ENCODE measurements at regions not wholly inside any gene's neighbourhood (a gene's known extent, or its start where the extent isn't known, plus 50 kb on each side); places are given as distances from the start of the nearest gene placed in this dataset.

- Histone ChIP-seq H2AFZ (ENCODE audit: low read length) (no peak overlapping the region), H3K4me2 (ENCODE audit: low read depth, low read length) (no peak overlapping the region), H3K9me3 (replicated peaks; ENCODE audit: insufficient read depth, low read length) (no peaks in the 10 kb centered on the region), H3K27me3 (replicated peaks; ENCODE audit: insufficient read depth, low read length) (no peaks in the 10 kb centered on the region), H4K20me1 (ENCODE audit: insufficient read depth, low read length) (no peaks in the 10 kb centered on the region), H3K9ac (ENCODE audit: low read length) (no peak overlapping the region), H3F3A (ENCODE audit: insufficient read depth, low read length) (no peaks in the 10 kb centered on the region), H3K4me1 (ENCODE audit: low read length) (no peaks in the 10 kb centered on the region), H3K27ac (ENCODE audit: low read length) (no peak overlapping the region), H3K9me2 (replicated peaks; ENCODE audit: insufficient read depth, low read length) (no peaks in the 10 kb centered on the region), H3K36me3 (replicated peaks; ENCODE audit: insufficient read depth, low read length) (no peaks in the 10 kb centered on the region), H3K79me2 (ENCODE audit: low read length) (no peaks in the 10 kb centered on the region), H3K4me3 (ENCODE audit: low read length) (no peak overlapping the region)
- TF ChIP-seq CTCF (IDR thresholded peaks at IDR 0.05; ENCODE audit: low read length), result no peak
- no peak for TF ChIP-seq EZH2phosphoT487 (IDR thresholded peaks at IDR 0.05; ENCODE audit: low read length)
- no peak for TF ChIP-seq EZH2 (optimal IDR thresholded peaks at IDR 0.05; ENCODE audit: low read depth, low read length)
- DNase-seq, result no peak
These were observed 219.7 kb upstream of the RUNX1 start for GRCh38 chr21:35268817-35269216.

- Histone ChIP-seq H3K36me3 (replicated peaks; ENCODE audit: insufficient read depth, low read length) (no peaks in the 10 kb centered on the region), H3K4me1 (ENCODE audit: low read length) (no peaks in the 10 kb centered on the region)
- DNase-seq, result no peak
These were observed 219.2 kb upstream of the RUNX1 start for GRCh38 chr21:35268261-35268660.

GRCh38 chr21:35266546-35266945 is 217.4 kb upstream of the RUNX1 start:
- Histone ChIP-seq H2AFZ (ENCODE audit: low read length) (no peak overlapping the region), H3K4me1 (ENCODE audit: low read length) (no peaks in the 10 kb centered on the region), H3K27me3 (replicated peaks; ENCODE audit: insufficient read depth, low read length) (no peaks in the 10 kb centered on the region), H3K79me2 (ENCODE audit: low read length) (no peaks in the 10 kb centered on the region), H3K4me3 (ENCODE audit: low read length) (no peak overlapping the region), H3K36me3 (replicated peaks; ENCODE audit: insufficient read depth, low read length) (no peaks in the 10 kb centered on the region), H4K20me1 (ENCODE audit: insufficient read depth, low read length) (no peaks in the 10 kb centered on the region), H3F3A (ENCODE audit: insufficient read depth, low read length) (no peaks in the 10 kb centered on the region), H3K27ac (ENCODE audit: low read length) (no peak overlapping the region), H3K9me3 (replicated peaks; ENCODE audit: insufficient read depth, low read length) (no peaks in the 10 kb centered on the region), H3K4me2 (ENCODE audit: low read depth, low read length) (no peak overlapping the region), H3K9me2 (replicated peaks; ENCODE audit: insufficient read depth, low read length) (no peaks in the 10 kb centered on the region), H3K9ac (ENCODE audit: low read length) (no peak overlapping the region)
- no peak for DNase-seq
- TF ChIP-seq EZH2 (optimal IDR thresholded peaks at IDR 0.05; ENCODE audit: low read depth, low read length) (no peak), EZH2phosphoT487 (IDR thresholded peaks at IDR 0.05; ENCODE audit: low read length) (no peak), CTCF (IDR thresholded peaks at IDR 0.05; ENCODE audit: low read length) (no peak)

More at GRCh38 chr21:35268261-35268660, 219.2 kb upstream of the RUNX1 start:
- Histone ChIP-seq H3K4me3 (ENCODE audit: low read length) (no peak overlapping the region), H3K4me2 (ENCODE audit: low read depth, low read length) (no peak overlapping the region), H3K9ac (ENCODE audit: low read length) (no peak overlapping the region), H3K27me3 (replicated peaks; ENCODE audit: insufficient read depth, low read length) (no peaks in the 10 kb centered on the region), H3K79me2 (ENCODE audit: low read length) (no peaks in the 10 kb centered on the region), H4K20me1 (ENCODE audit: insufficient read depth, low read length) (no peaks in the 10 kb centered on the region), H3F3A (ENCODE audit: insufficient read depth, low read length) (no peaks in the 10 kb centered on the region), H3K27ac (ENCODE audit: low read length) (no peak overlapping the region), H2AFZ (ENCODE audit: low read length) (no peak overlapping the region), H3K9me3 (replicated peaks; ENCODE audit: insufficient read depth, low read length) (no peaks in the 10 kb centered on the region), H3K9me2 (replicated peaks; ENCODE audit: insufficient read depth, low read length) (no peaks in the 10 kb centered on the region)
- TF ChIP-seq CTCF (IDR thresholded peaks at IDR 0.05; ENCODE audit: low read length) (no peak), EZH2 (optimal IDR thresholded peaks at IDR 0.05; ENCODE audit: low read depth, low read length) (no peak), EZH2phosphoT487 (IDR thresholded peaks at IDR 0.05; ENCODE audit: low read length) (no peak)
